K562 (cell line): ENCODE measurements at regions not wholly inside any gene's neighbourhood (a gene's known extent, or its start where the extent isn't known, plus 50 kb on each side); places are given as distances from the start of the nearest gene placed in this dataset.

Source experiments
- ATAC-seq: fragments of 200-7000 bp; cut with Tn5 transposase; 3 replicates; pipeline ENCODE4 v1.9.1; 2020; ENCODE audit warnings: moderate library complexity
- BruUV-seq: library from RNA; stranded (reverse); fragments of 400-500 nt; replicated peaks from 2 replicates; lab custom pipeline; 2021; lab: Mats Ljungman, UMichigan
- CTCF ChIA-PET: fragments of 300-600 bp; formaldehyde crosslinking; extraction: SDS; loops from one replicate; lab custom pipeline; 2021; ENCODE audit warnings: low intra/inter-chr PET ratio; lab: Yijun Ruan, JAX
- POLR2A ChIA-PET: fragments of 300-600, 350-650 bp; sonication (Branson Sonifier 250); formaldehyde crosslinking; extraction: SDS; loops from one replicate; lab custom pipeline; 2021; ENCODE audit warnings: antibody characterized with exemption, inconsistent platforms; lab: Yijun Ruan, JAX
- DNase-seq, 4 experiments: peaks; one replicate each; pipeline versions ENCODE4 v3.0.0 to v3.0.0-alpha.2; 2011 to 2018; ENCODE audit warnings: low spot score in 3 of 4, mixed read lengths in 3 of 4; ENCODE audit errors: extremely low read depth in 1 of 4
- FAIRE-seq: peaks from 2 replicates; lab custom pipeline; 2011; peaks lifted over from hg19 to GRCh38; lab: Jason Lieb, UNC
- H2AFZ ChIP-seq: 2 replicates; pipeline ENCODE4 v1.6.0; 2011; ENCODE audit warnings: low read depth, low read length, control low read depth, inconsistent platforms
- H3K27ac ChIP-seq: fragments of 200-600 bp; 3 replicates; pipeline ENCODE4 v1.8.0; 2011; ENCODE audit warnings: low read depth, mild to moderate bottlenecking, control low read depth, inconsistent platforms, low read length, moderate library complexity, mixed read lengths; ENCODE audit errors: extremely low read depth
- H3K27me3 ChIP-seq, 2 experiments: fragments of 300-600 bp in 1 of 2; 2 replicates in 1 of 2; 3 replicates in 1 of 2; pipeline versions ENCODE4 v1.6.0 to v1.8.0; 2011; ENCODE audit warnings: inconsistent platforms in 2 of 2, low read length in 2 of 2, mild to moderate bottlenecking in 1 of 2, mixed read lengths in 1 of 2, moderate library complexity in 1 of 2; ENCODE audit not compliant: control insufficient read depth in 2 of 2, insufficient read depth in 2 of 2
- H3K36me3 ChIP-seq: fragments of 300-600 bp; 3 replicates; pipeline ENCODE4 v1.8.0; 2011; ENCODE audit warnings: mild to moderate bottlenecking, low read length, inconsistent platforms; ENCODE audit not compliant: control insufficient read depth, insufficient read depth
- H3K4me1 ChIP-seq, 2 experiments: fragments of 200-600 bp in 1 of 2; replicated peaks in 1 of 2; 2 replicates in 1 of 2; 3 replicates in 1 of 2; pipeline versions ENCODE4 v1.5.1 to v1.8.0; 2011; ENCODE audit warnings: inconsistent platforms in 2 of 2, low read length in 2 of 2, mild to moderate bottlenecking in 1 of 2, mixed read lengths in 1 of 2, moderate library complexity in 1 of 2; ENCODE audit not compliant: control insufficient read depth in 2 of 2, insufficient read depth in 2 of 2
- H3K4me2 ChIP-seq: 2 replicates; pipeline ENCODE4 v1.6.1; 2011; ENCODE audit warnings: low read length, control low read depth, inconsistent platforms, mixed read lengths; ENCODE audit not compliant: insufficient read depth
- H3K4me3 ChIP-seq: fragments of 200-600 bp; sonication (generic), shearing (Covaris generic); 2 replicates; pipeline ENCODE4 v1.5.1; 2016; ENCODE audit warnings: control low read depth, inconsistent platforms
- H3K79me2 ChIP-seq: fragments of 200-600 bp; 3 replicates; pipeline ENCODE4 v1.8.0; 2011; ENCODE audit warnings: low read length, inconsistent platforms; ENCODE audit not compliant: control insufficient read depth, insufficient read depth
- H3K9ac ChIP-seq, 2 experiments: 2 replicates each; pipeline versions ENCODE4 v1.6.0 to v1.6.1; 2011; ENCODE audit warnings: low read depth in 2 of 2, low read length in 2 of 2, control low read depth in 1 of 2, inconsistent platforms in 1 of 2, mild to moderate bottlenecking in 1 of 2, mixed read lengths in 1 of 2; ENCODE audit not compliant: insufficient read depth in 1 of 2
- H3K9me1 ChIP-seq: one replicate; pipeline ENCODE4 v1.6.0; 2011; ENCODE audit warnings: inconsistent platforms, mild to moderate bottlenecking, low read length, moderate library complexity; ENCODE audit not compliant: control insufficient read depth, insufficient read depth
- H3K9me3 ChIP-seq: replicated peaks from 2 replicates; pipeline ENCODE4 v1.5.1; 2011; ENCODE audit warnings: low read depth, low read length, inconsistent platforms; ENCODE audit not compliant: control insufficient read depth, insufficient read depth
- H4K20me1 ChIP-seq: replicated peaks from 2 replicates; pipeline ENCODE4 v1.6.1; 2011; ENCODE audit warnings: low read length, inconsistent platforms, mixed read lengths; ENCODE audit not compliant: control insufficient read depth, insufficient read depth
- ILK ChIP-seq: fragments of 450-650 bp; IDR thresholded peaks from 2 replicates; pipeline ENCODE4 v1.6.1; 2016; ENCODE audit warnings: missing genetic modification characterization, low read depth, mild to moderate bottlenecking, missing compliant biosample characterization, moderate library complexity, borderline replicate concordance
- PTTG1 ChIP-seq: fragments of 450-650 bp; IDR thresholded peaks from 2 replicates; pipeline ENCODE4 v1.6.1; 2016; ENCODE audit warnings: low read depth, mild to moderate bottlenecking, missing genetic modification characterization, missing compliant biosample characterization
- SLC30A9 ChIP-seq: fragments of 250-450 bp; sonication (Bioruptor Pico); IDR thresholded peaks from 2 replicates; pipeline ENCODE4 v1.8.0; 2022; ENCODE audit warnings: mild to moderate bottlenecking, moderate library complexity
- SMAD1 ChIP-seq: fragments of 150-350 bp; IDR thresholded peaks from 2 replicates; pipeline ENCODE4 v1.6.1; 2014; ENCODE audit warnings: low read length, low read depth; ENCODE audit not compliant: partially characterized antibody
- SMAD4 ChIP-seq: fragments of 250-450 bp; sonication (Bioruptor Pico); conservative IDR thresholded peaks from 2 replicates; pipeline ENCODE4 v1.8.0; 2021; ENCODE audit warnings: inconsistent platforms, mild to moderate bottlenecking, moderate library complexity
- ZNF224 ChIP-seq: sonication (generic); formaldehyde crosslinking; IDR thresholded peaks from 2 replicates; pipeline ENCODE4 v1.8.0; 2022; ENCODE audit warnings: mild to moderate bottlenecking, missing genetic modification reagents
- WGBS: fragments of 100-300 bp; shearing (Covaris generic); methylation state at CpG from one replicate; pipeline ENCODE4 v1.1.6; 2016; ENCODE audit warnings: low coverage, mixed read lengths; ENCODE audit not compliant: insufficient coverage; ENCODE audit errors: missing lambda C conversion rate; 5-methylcytosine and 5-hydroxymethylcytosine counted together
- in situ Hi-C: fragments of 300-500 bp; cut with MboI; formaldehyde crosslinking; loops from 4 replicates; pipeline ENCODE4 v1.15.0; 2018; ENCODE audit warnings: inconsistent platforms, mixed read lengths
- intact Hi-C: fragments of 100-400 bp; cut with micrococcal nuclease; formaldehyde crosslinking; loops from 2 replicates; pipeline ENCODE4 v1.14.2; 2022
- TF ChIP-seq, protein P1 (sequence below): sonication (generic); formaldehyde crosslinking; IDR thresholded peaks from 2 replicates; pipeline ENCODE4 v1.8.1; 2022; ENCODE audit warnings: missing genetic modification reagents
- TF ChIP-seq, protein P2 (sequence below): fragments of 250-450 bp; sonication (Bioruptor Pico); IDR thresholded peaks from 2 replicates; pipeline ENCODE4 v1.8.0; 2022; ENCODE audit warnings: inconsistent platforms
- TF ChIP-seq, protein P3 (sequence below): fragments of 450-650 bp; IDR thresholded peaks from 2 replicates; pipeline ENCODE4 v1.6.1; 2014; ENCODE audit warnings: low read depth, mild to moderate bottlenecking, moderate library complexity, borderline replicate concordance
- TF ChIP-seq, protein P4 (sequence below): sonication (generic); formaldehyde crosslinking; IDR thresholded peaks from 2 replicates; pipeline ENCODE4 v1.8.0; 2022; ENCODE audit warnings: mild to moderate bottlenecking, missing genetic modification reagents
- TF ChIP-seq, protein P5 (sequence below): fragments of 450-650 bp; IDR thresholded peaks from 2 replicates; pipeline ENCODE4 v1.6.1; 2016

DNA sequence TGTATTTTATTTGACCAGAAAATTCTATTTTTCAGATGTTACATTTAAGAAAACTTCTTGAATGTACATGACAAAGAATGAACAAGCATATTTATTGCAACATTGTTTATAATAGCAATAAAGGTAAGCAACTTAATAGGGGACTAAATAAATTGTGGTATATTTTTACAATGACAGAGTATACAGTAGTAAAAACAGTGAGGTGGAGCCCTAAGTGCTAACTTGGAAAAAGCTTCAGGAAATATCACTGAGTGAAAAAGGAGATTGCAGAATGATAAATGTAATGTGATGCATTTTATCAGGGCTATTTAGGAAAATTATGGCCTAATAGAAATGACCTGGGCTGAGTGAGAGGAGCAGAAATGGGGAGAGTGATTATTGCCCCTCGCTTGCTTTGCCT is 56.5 kb upstream of the SEMA6A start:
- no peak for ATAC-seq
- DNase-seq = no peak
- Histone ChIP-seq H3K79me2 (no peaks in the 10 kb centered on the region), H3K9me1 (no peaks in the 10 kb centered on the region), H3K27ac (no peak overlapping the region), H3K4me1 (no peaks in the 10 kb centered on the region; a peak in 1 of 5 replicates), H3K4me3 (no peak overlapping the region), H3K36me3 (no peaks in the 10 kb centered on the region), H2AFZ (no peak overlapping the region), H3K27me3 (no peaks in the 10 kb centered on the region; a peak in 1 of 5 replicates), H3K9ac (no peak overlapping the region), H4K20me1 (no peaks in the 10 kb centered on the region; the same call in 1 of the 2 replicates), H3K9me3 (no peaks in the 10 kb centered on the region), H3K4me2 (no peak overlapping the region)
- intact Hi-C loops = no loop called here
- POLR2A ChIA-PET = no interaction called here
- no peak for FAIRE-seq
- BruUV-seq = no TSS peak
- CTCF ChIA-PET = no interaction called here
- 0% methylated on average over 1 of the region's 1 CpG for WGBS
- in situ Hi-C loops = no loop called here
- TF ChIP-seq SLC30A9 (no peak), SMAD4 (CRISPR knock-in tag) (no peak), ZNF224 (CRISPR knock-in tag) (no peak), ILK (tag) (no peak), SMAD1 (no peak), PTTG1 (tag) (no peak)
- TF ChIP-seq, protein P1, sequence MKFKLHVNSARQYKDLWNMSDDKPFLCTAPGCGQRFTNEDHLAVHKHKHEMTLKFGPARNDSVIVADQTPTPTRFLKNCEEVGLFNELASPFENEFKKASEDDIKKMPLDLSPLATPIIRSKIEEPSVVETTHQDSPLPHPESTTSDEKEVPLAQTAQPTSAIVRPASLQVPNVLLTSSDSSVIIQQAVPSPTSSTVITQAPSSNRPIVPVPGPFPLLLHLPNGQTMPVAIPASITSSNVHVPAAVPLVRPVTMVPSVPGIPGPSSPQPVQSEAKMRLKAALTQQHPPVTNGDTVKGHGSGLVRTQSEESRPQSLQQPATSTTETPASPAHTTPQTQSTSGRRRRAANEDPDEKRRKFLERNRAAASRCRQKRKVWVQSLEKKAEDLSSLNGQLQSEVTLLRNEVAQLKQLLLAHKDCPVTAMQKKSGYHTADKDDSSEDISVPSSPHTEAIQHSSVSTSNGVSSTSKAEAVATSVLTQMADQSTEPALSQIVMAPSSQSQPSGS = no peak
- TF ChIP-seq, protein P2, sequence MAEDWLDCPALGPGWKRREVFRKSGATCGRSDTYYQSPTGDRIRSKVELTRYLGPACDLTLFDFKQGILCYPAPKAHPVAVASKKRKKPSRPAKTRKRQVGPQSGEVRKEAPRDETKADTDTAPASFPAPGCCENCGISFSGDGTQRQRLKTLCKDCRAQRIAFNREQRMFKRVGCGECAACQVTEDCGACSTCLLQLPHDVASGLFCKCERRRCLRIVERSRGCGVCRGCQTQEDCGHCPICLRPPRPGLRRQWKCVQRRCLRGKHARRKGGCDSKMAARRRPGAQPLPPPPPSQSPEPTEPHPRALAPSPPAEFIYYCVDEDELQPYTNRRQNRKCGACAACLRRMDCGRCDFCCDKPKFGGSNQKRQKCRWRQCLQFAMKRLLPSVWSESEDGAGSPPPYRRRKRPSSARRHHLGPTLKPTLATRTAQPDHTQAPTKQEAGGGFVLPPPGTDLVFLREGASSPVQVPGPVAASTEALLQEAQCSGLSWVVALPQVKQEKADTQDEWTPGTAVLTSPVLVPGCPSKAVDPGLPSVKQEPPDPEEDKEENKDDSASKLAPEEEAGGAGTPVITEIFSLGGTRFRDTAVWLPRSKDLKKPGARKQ (CRISPR knock-in tag) = no peak
- TF ChIP-seq, protein P3, sequence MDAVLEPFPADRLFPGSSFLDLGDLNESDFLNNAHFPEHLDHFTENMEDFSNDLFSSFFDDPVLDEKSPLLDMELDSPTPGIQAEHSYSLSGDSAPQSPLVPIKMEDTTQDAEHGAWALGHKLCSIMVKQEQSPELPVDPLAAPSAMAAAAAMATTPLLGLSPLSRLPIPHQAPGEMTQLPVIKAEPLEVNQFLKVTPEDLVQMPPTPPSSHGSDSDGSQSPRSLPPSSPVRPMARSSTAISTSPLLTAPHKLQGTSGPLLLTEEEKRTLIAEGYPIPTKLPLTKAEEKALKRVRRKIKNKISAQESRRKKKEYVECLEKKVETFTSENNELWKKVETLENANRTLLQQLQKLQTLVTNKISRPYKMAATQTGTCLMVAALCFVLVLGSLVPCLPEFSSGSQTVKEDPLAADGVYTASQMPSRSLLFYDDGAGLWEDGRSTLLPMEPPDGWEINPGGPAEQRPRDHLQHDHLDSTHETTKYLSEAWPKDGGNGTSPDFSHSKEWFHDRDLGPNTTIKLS = no peak
- TF ChIP-seq, protein P4, sequence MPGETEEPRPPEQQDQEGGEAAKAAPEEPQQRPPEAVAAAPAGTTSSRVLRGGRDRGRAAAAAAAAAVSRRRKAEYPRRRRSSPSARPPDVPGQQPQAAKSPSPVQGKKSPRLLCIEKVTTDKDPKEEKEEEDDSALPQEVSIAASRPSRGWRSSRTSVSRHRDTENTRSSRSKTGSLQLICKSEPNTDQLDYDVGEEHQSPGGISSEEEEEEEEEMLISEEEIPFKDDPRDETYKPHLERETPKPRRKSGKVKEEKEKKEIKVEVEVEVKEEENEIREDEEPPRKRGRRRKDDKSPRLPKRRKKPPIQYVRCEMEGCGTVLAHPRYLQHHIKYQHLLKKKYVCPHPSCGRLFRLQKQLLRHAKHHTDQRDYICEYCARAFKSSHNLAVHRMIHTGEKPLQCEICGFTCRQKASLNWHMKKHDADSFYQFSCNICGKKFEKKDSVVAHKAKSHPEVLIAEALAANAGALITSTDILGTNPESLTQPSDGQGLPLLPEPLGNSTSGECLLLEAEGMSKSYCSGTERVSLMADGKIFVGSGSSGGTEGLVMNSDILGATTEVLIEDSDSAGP (CRISPR knock-in tag) = no peak
- TF ChIP-seq, protein P5, sequence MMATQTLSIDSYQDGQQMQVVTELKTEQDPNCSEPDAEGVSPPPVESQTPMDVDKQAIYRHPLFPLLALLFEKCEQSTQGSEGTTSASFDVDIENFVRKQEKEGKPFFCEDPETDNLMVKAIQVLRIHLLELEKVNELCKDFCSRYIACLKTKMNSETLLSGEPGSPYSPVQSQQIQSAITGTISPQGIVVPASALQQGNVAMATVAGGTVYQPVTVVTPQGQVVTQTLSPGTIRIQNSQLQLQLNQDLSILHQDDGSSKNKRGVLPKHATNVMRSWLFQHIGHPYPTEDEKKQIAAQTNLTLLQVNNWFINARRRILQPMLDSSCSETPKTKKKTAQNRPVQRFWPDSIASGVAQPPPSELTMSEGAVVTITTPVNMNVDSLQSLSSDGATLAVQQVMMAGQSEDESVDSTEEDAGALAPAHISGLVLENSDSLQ = no peak
